Ovary (tissue), 3 donors: ENCODE measurements at regions not wholly inside any gene's neighbourhood (a gene's known extent, or its start where the extent isn't known, plus 50 kb on each side); places are given as distances from the start of the nearest gene placed in this dataset.

Source experiments
- EP300 ChIP-seq: sonication (generic); formaldehyde crosslinking; IDR thresholded peaks from one replicate; pipeline ENCODE4 v1.6.1; 2017; ENCODE audit warnings: antibody characterized with exemption
- POLR2A ChIP-seq: fragments of 450-650 bp; IDR thresholded peaks from one replicate; pipeline ENCODE4 v1.6.1; 2017; ENCODE audit warnings: antibody characterized with exemption, mild to moderate bottlenecking, moderate library complexity
- TF ChIP-seq, protein P1 (sequence below), 3 donors: fragments of 450-650 bp in 2 of 3; fragments of 200-600 bp in 1 of 3; IDR thresholded peaks; one replicate each; pipeline versions ENCODE4 v1.5.1 to v1.8.0; 2016 to 2022; ENCODE audit warnings: antibody characterized with exemption in 3 of 3, mild to moderate bottlenecking in 1 of 3
- donor health status: DM: no; HTN: no; CAD: no.

DNA sequence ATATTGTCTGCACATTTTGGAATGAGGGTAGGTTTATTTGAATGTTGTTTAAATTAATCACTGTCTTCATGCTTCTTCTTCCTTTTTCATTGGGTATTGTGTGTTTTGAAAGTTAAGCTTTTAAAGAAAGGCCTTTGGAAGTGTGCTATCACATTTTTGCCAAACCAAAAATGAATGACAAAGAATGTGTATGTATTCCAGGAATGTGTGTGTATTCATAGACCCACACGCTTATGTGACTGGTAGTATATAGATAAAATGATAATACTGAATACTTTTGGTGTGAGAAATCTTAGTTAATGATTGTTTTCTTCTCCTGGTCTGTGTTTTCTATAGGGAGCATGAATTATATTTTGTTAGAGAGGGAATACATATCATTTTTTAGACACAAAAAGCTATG is 404.4 kb downstream of the TLL1 start:
- TF ChIP-seq, protein P1, sequence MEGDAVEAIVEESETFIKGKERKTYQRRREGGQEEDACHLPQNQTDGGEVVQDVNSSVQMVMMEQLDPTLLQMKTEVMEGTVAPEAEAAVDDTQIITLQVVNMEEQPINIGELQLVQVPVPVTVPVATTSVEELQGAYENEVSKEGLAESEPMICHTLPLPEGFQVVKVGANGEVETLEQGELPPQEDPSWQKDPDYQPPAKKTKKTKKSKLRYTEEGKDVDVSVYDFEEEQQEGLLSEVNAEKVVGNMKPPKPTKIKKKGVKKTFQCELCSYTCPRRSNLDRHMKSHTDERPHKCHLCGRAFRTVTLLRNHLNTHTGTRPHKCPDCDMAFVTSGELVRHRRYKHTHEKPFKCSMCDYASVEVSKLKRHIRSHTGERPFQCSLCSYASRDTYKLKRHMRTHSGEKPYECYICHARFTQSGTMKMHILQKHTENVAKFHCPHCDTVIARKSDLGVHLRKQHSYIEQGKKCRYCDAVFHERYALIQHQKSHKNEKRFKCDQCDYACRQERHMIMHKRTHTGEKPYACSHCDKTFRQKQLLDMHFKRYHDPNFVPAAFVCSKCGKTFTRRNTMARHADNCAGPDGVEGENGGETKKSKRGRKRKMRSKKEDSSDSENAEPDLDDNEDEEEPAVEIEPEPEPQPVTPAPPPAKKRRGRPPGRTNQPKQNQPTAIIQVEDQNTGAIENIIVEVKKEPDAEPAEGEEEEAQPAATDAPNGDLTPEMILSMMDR (IDR thresholded peaks at IDR 0.05) = no peak
- TF ChIP-seq EP300 (no peak), POLR2A (no peak)
